ENCODE measurements at regions not wholly inside any gene's neighbourhood (a gene's known extent, or its start where the extent isn't known, plus 50 kb on each side); places are given as distances from the start of the nearest gene placed in this dataset.

DNA sequence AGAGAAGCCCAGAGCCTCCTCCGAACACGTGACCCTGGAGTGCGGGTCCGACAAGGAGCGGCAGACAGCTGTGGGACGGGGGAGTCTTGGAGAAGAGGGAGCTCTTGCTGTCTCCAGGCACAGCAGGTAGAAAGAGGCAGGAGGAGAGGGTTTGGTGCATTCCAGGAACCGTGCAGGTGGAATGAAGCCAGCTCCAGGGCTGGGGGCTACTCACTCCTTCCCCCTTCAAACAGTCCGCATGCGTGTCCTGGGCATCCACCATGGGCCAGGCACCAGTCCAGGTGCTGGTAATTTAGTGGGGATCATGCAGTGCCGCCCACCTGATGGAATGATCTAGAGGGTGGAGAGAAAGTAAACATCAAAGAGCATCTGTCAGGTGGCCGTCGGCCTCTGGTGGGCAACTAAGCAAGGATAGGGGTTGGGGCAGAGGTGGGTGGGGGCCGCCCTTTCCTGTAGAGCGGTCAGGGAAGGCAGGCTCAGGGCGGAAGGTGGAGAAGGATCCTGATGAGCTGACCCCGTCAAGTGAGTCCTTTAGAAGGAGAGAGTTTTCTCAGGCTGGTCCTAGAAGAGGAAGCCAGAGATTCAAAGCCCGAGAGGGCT lies 850.0 kb downstream of the TBC1D22A start:
- TF ChIP-seq, protein P1, sequence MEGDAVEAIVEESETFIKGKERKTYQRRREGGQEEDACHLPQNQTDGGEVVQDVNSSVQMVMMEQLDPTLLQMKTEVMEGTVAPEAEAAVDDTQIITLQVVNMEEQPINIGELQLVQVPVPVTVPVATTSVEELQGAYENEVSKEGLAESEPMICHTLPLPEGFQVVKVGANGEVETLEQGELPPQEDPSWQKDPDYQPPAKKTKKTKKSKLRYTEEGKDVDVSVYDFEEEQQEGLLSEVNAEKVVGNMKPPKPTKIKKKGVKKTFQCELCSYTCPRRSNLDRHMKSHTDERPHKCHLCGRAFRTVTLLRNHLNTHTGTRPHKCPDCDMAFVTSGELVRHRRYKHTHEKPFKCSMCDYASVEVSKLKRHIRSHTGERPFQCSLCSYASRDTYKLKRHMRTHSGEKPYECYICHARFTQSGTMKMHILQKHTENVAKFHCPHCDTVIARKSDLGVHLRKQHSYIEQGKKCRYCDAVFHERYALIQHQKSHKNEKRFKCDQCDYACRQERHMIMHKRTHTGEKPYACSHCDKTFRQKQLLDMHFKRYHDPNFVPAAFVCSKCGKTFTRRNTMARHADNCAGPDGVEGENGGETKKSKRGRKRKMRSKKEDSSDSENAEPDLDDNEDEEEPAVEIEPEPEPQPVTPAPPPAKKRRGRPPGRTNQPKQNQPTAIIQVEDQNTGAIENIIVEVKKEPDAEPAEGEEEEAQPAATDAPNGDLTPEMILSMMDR (IDR thresholded peaks at IDR 0.05) = no peak
- no peak for TF ChIP-seq EZH2 (IDR thresholded peaks at IDR 0.05; ENCODE audit: borderline replicate concordance, insufficient read depth, low read depth, low read length, poor library complexity, severe bottlenecking)
